ENCODE measurements at regions not wholly inside any gene's neighbourhood (a gene's known extent, or its start where the extent isn't known, plus 50 kb on each side); places are given as distances from the start of the nearest gene placed in this dataset.

- Histone ChIP-seq H3K27me3 (ENCODE audit: insufficient read depth, low read length) (no peaks in the 10 kb centered on the region), H3K4me3 (ENCODE audit: low read depth, low read length, poor library complexity, severe bottlenecking) (no peak overlapping the region), H3K9me2 (ENCODE audit: low read depth, low read length) (no peaks in the 10 kb centered on the region), H2AFZ (ENCODE audit: low read length) (no peak overlapping the region), H3K4me1 (ENCODE audit: insufficient read depth, low read length, severe bottlenecking) (no peaks in the 10 kb centered on the region), H3K79me2 (ENCODE audit: insufficient read depth, low read length) (no peaks in the 10 kb centered on the region), H3K36me3 (ENCODE audit: insufficient read depth, low read length) (no peaks in the 10 kb centered on the region), H3K4me2 (ENCODE audit: low read length) (no peak overlapping the region), H3K9ac (ENCODE audit: low read length) (no peak overlapping the region), H3K27ac (ENCODE audit: low read depth, low read length, poor library complexity, severe bottlenecking) (no peak overlapping the region), H3F3A (ENCODE audit: insufficient read depth, low read length) (no peaks in the 10 kb centered on the region), H4K20me1 (ENCODE audit: insufficient read depth, low read length) (no peaks in the 10 kb centered on the region), H3K9me3 (ENCODE audit: low read length) (no peaks in the 10 kb centered on the region)
- TF ChIP-seq CTCF (IDR thresholded peaks at IDR 0.05; ENCODE audit: low read length) (no peak), EZH2 (IDR thresholded peaks at IDR 0.05; ENCODE audit: borderline replicate concordance, low read length) (no peak)
Measured at GRCh38 chr5:53160895-53161294, 51.3 kb upstream of the MOCS2 start.

- Histone ChIP-seq H3F3A (ENCODE audit: insufficient read depth, low read length) (no peaks in the 10 kb centered on the region), H3K4me3 (ENCODE audit: low read depth, low read length, poor library complexity, severe bottlenecking) (no peak overlapping the region), H2AFZ (ENCODE audit: low read length) (no peak overlapping the region), H4K20me1 (ENCODE audit: insufficient read depth, low read length) (no peaks in the 10 kb centered on the region), H3K4me1 (ENCODE audit: insufficient read depth, low read length, severe bottlenecking) (no peaks in the 10 kb centered on the region), H3K4me2 (ENCODE audit: low read length) (no peak overlapping the region), H3K9ac (ENCODE audit: low read length) (no peak overlapping the region), H3K79me2 (ENCODE audit: insufficient read depth, low read length) (no peaks in the 10 kb centered on the region), H3K9me2 (ENCODE audit: low read depth, low read length) (no peaks in the 10 kb centered on the region), H3K36me3 (ENCODE audit: insufficient read depth, low read length) (no peaks in the 10 kb centered on the region), H3K27me3 (ENCODE audit: insufficient read depth, low read length) (no peaks in the 10 kb centered on the region), H3K27ac (ENCODE audit: low read depth, low read length, poor library complexity, severe bottlenecking) (no peak overlapping the region), H3K9me3 (ENCODE audit: low read length) (no peaks in the 10 kb centered on the region)
- no peak for TF ChIP-seq EZH2 (IDR thresholded peaks at IDR 0.05; ENCODE audit: borderline replicate concordance, low read length)
Measured at GRCh38 chr5:53161876-53162275, 52.3 kb upstream of the MOCS2 start.

GRCh38 chr5:53164478-53165165 is 55.1 kb upstream of the MOCS2 start:
- TF ChIP-seq EZH2 (IDR thresholded peaks at IDR 0.05; ENCODE audit: borderline replicate concordance, low read length) (no peak), CTCF (IDR thresholded peaks at IDR 0.05; ENCODE audit: low read length) (no peak)
- H3K36me3 ChIP-seq (ENCODE audit: insufficient read depth, low read length), result no peaks in the 10 kb centered on the region
- no peaks in the 10 kb centered on the region for H3K9me2 ChIP-seq (ENCODE audit: low read depth, low read length)
- no peak overlapping the region for H3K9ac ChIP-seq (ENCODE audit: low read length)
- H3K27me3 ChIP-seq (ENCODE audit: insufficient read depth, low read length), result no peaks in the 10 kb centered on the region
- H3K4me1 ChIP-seq (ENCODE audit: insufficient read depth, low read length, severe bottlenecking), result no peaks in the 10 kb centered on the region
- H2AFZ ChIP-seq (ENCODE audit: low read length), result no peak overlapping the region
- H4K20me1 ChIP-seq (ENCODE audit: insufficient read depth, low read length), result no peaks in the 10 kb centered on the region
- no peak overlapping the region for H3K4me3 ChIP-seq (ENCODE audit: low read depth, low read length, poor library complexity, severe bottlenecking)
- no peaks in the 10 kb centered on the region for H3K9me3 ChIP-seq (ENCODE audit: low read length)
- H3K4me2 ChIP-seq (ENCODE audit: low read length), result no peak overlapping the region
- no peaks in the 10 kb centered on the region for H3F3A ChIP-seq (ENCODE audit: insufficient read depth, low read length)
- no peak overlapping the region for H3K27ac ChIP-seq (ENCODE audit: low read depth, low read length, poor library complexity, severe bottlenecking)
- H3K79me2 ChIP-seq (ENCODE audit: insufficient read depth, low read length), result no peaks in the 10 kb centered on the region
